ENCODE measurements at regions not wholly inside any gene's neighbourhood (a gene's known extent, or its start where the extent isn't known, plus 50 kb on each side); places are given as distances from the start of the nearest gene placed in this dataset.

DNA sequence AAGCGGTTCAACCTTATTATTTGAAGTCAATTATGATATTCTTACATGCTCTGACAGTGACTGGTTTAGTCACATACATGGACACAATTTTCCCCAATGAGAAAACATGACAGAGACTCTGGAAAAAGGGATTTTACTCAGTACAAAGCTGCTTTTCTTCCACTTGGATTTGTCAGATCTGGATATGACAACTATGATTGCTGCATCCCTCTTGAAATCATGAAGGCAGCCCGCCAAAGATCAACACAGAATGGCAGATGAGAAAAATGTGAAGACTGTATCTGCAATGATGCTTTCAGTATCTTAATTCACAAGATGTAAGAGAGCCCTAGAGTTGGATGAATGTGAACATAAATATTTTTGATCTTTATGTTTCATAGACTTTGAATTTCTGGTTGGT lies 439.6 kb downstream of the CDH8 start:
- TF ChIP-seq HOXB5 (CRISPR knock-in tag; IDR thresholded peaks at IDR 0.05) = no peak
- TF ChIP-seq E2F6 (IDR thresholded peaks at IDR 0.05; ENCODE audit: borderline replicate concordance, low read depth) = no peak
- TF ChIP-seq EHMT2 (IDR thresholded peaks at IDR 0.05; ENCODE audit: low read depth) = no peak
- no peak for TF ChIP-seq FOSL2 (IDR thresholded peaks at IDR 0.05)
- no peak for TF ChIP-seq FOSL2 (CRISPR knock-in tag; IDR thresholded peaks at IDR 0.05)
- no peak for TF ChIP-seq NPAS2 (CRISPR knock-in tag; IDR thresholded peaks at IDR 0.05; ENCODE audit: borderline replicate concordance)
- TF ChIP-seq MAZ (IDR thresholded peaks at IDR 0.05; ENCODE audit: borderline replicate concordance, low read depth, low read length) = no peak
- TF ChIP-seq CEBPB (IDR thresholded peaks at IDR 0.05) = no peak
- TF ChIP-seq RCOR1 (IDR thresholded peaks at IDR 0.05; ENCODE audit: low read depth, low read length) = no peak
- no peak for TF ChIP-seq ELK1 (IDR thresholded peaks at IDR 0.05; ENCODE audit: low read depth, low read length)
- TF ChIP-seq JUN (IDR thresholded peaks at IDR 0.05) = no peak
- TF ChIP-seq NR3C1 (IDR thresholded peaks at IDR 0.05) = no peak
- TF ChIP-seq TFCP2L1 (CRISPR knock-in tag; IDR thresholded peaks at IDR 0.05) = no peak
- TF ChIP-seq HOXA7 (CRISPR knock-in tag; IDR thresholded peaks at IDR 0.05) = no peak
- TF ChIP-seq MAX (IDR thresholded peaks at IDR 0.05) = no peak
- 0% methylated on average over 2 of the region's 2 CpGs for WGBS (ENCODE audit: missing lambda C conversion rate)
- Histone ChIP-seq H3K4me1 (no peaks in the 10 kb centered on the region), H3K27ac (no peak overlapping the region), H3K9me3 (peaks cover 3% of the 10 kb centered on the region; the same call in 1 of the 3 replicates), H3K4me2 (no peak overlapping the region), H3K4me3 (no peak overlapping the region)
- ChIA-PET POLR2A (no interaction called here), CTCF (no interaction called here)
- no peak for ATAC-seq
- FAIRE-seq = no peak
- DNase-seq (ENCODE audit: low read depth in 1 of 2, low spot score in 1 of 2) = no peak

DNA sequence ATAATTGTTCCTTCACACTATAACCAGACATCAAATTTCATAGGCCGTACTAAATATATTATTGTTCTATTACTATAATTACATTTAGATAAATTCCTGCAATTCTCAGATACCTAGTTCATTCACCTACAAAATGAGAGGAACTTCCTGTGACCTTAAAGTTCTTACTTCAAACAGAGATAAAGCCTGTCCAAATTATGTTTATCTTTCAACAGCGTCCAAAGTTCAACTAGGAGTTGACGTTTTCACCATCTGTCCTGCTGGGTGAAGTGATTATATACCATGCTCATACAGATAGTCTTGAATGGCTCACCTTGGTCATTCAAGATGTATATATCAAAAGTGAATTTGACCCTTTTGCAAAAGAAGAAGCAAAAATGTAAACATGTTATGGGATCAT lies 440.6 kb downstream of the CDH8 start:
- Histone ChIP-seq H3K4me1 (no peaks in the 10 kb centered on the region), H3K9me3 (peaks cover 3% of the 10 kb centered on the region; the same call in 1 of the 3 replicates), H3K27ac (no peak overlapping the region), H3K4me3 (no peak overlapping the region), H3K4me2 (no peak overlapping the region)
- WGBS (ENCODE audit: missing lambda C conversion rate) = 24% methylated on average over 3 of the region's 3 CpGs
- CTCF ChIA-PET = no interaction called here
- POLR2A ChIA-PET = no interaction called here
- ATAC-seq (no peak), DNase-seq (ENCODE audit: low read depth in 1 of 2, low spot score in 1 of 2) (no peak), FAIRE-seq (no peak)
- TF ChIP-seq CHD2 (IDR thresholded peaks at IDR 0.05; ENCODE audit: low read length, partially characterized antibody) = no peak
- TF ChIP-seq MAFK (IDR thresholded peaks at IDR 0.05; ENCODE audit: partially characterized antibody) = no peak
- no peak for TF ChIP-seq ATOH8 (CRISPR knock-in tag; IDR thresholded peaks at IDR 0.05; ENCODE audit: low read depth)
- TF ChIP-seq JUN (IDR thresholded peaks at IDR 0.05) = no peak
- TF ChIP-seq MYC (IDR thresholded peaks at IDR 0.05; ENCODE audit: borderline replicate concordance, low read length) = no peak
- no peak for TF ChIP-seq HOXB13 (CRISPR knock-in tag; IDR thresholded peaks at IDR 0.05; ENCODE audit: low read depth)
- no peak for TF ChIP-seq PHF8 (IDR thresholded peaks at IDR 0.05; ENCODE audit: borderline replicate concordance, low read depth)
- TF ChIP-seq TP53 (CRISPR knock-in tag; IDR thresholded peaks at IDR 0.05) = no peak
- TF ChIP-seq E2F6 (IDR thresholded peaks at IDR 0.05; ENCODE audit: borderline replicate concordance, low read depth) = no peak
- no peak for TF ChIP-seq NPAS2 (CRISPR knock-in tag; IDR thresholded peaks at IDR 0.05; ENCODE audit: borderline replicate concordance)

DNA sequence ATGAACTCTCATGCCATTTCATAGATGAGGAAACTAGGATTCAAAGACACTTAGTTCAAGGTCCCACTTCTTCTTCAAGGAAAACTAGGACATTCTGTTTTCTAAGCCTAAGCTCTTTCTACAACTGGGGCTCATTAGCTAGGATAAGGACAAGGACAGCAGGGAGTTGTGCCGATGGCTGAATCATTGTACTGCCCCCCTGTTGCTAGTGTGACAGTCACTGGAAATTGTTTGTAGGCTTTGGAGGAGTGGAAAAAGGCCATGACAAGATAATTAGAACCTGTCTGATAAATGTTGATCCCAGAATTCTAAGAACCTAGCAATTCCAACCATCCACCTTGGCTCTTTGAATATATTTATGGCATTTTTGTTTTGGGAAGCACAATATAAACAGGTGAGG lies 445.7 kb downstream of the CDH8 start:
- ATAC-seq (no peak), DNase-seq (ENCODE audit: low read depth in 1 of 2, low spot score in 1 of 2) (no peak), FAIRE-seq (no peak)
- WGBS (ENCODE audit: missing lambda C conversion rate) = 21% methylated on average over 1 of the region's 1 CpG
- ChIA-PET POLR2A (no interaction called here), CTCF (no interaction called here)
- peaks cover 3% of the 10 kb centered on the region; the same call in 1 of the 3 replicates for H3K9me3 ChIP-seq
- no peaks in the 10 kb centered on the region for H3K4me1 ChIP-seq
- no peak overlapping the region for H3K4me2 ChIP-seq
- H3K4me3 ChIP-seq = no peak overlapping the region
- no peak overlapping the region for H3K27ac ChIP-seq
- no peak for TF ChIP-seq RARB (CRISPR knock-in tag; IDR thresholded peaks at IDR 0.05)
- TF ChIP-seq NFE2L2 (conservative IDR thresholded peaks at IDR 0.05; ENCODE audit: low read length) = no peak
- TF ChIP-seq CHD4 (IDR thresholded peaks at IDR 0.05; ENCODE audit: borderline replicate concordance) = no peak
- TF ChIP-seq KDM1A (IDR thresholded peaks at IDR 0.05; ENCODE audit: low read depth) = no peak
- no peak for TF ChIP-seq FOSB (CRISPR knock-in tag; IDR thresholded peaks at IDR 0.05)
- TF ChIP-seq, protein P1, sequence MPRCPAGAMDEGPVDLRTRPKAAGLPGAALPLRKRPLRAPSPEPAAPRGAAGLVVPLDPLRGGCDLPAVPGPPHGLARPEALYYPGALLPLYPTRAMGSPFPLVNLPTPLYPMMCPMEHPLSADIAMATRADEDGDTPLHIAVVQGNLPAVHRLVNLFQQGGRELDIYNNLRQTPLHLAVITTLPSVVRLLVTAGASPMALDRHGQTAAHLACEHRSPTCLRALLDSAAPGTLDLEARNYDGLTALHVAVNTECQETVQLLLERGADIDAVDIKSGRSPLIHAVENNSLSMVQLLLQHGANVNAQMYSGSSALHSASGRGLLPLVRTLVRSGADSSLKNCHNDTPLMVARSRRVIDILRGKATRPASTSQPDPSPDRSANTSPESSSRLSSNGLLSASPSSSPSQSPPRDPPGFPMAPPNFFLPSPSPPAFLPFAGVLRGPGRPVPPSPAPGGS (IDR thresholded peaks at IDR 0.05) = no peak
- TF ChIP-seq SMC3 (IDR thresholded peaks at IDR 0.05) = no peak
- TF ChIP-seq HDAC2 (IDR thresholded peaks at IDR 0.05) = no peak
- no peak for TF ChIP-seq CHD2 (IDR thresholded peaks at IDR 0.05; ENCODE audit: low read length, partially characterized antibody)
- TF ChIP-seq CTCF (IDR thresholded peaks at IDR 0.05) = no peak
- TF ChIP-seq PHF8 (IDR thresholded peaks at IDR 0.05; ENCODE audit: borderline replicate concordance, low read depth) = no peak
